Esophagus muscularis mucosa (tissue), 4 donors: ENCODE measurements at regions not wholly inside any gene's neighbourhood (a gene's known extent, or its start where the extent isn't known, plus 50 kb on each side); places are given as distances from the start of the nearest gene placed in this dataset.

Experiments used
- CTCF ChIP-seq, 3 experiments: fragments of 200-600 bp in 2 of 3; fragments of 450-650 bp in 1 of 3; sonication (generic) in 2 of 3; IDR thresholded peaks; one replicate each; pipeline ENCODE4 v1.5.1; 2017 to 2019; ENCODE audit warnings: antibody characterized with exemption in 3 of 3, mild to moderate bottlenecking in 2 of 3, moderate library complexity in 1 of 3
- EP300 ChIP-seq: sonication (generic); formaldehyde crosslinking; IDR thresholded peaks from one replicate; pipeline ENCODE4 v1.6.1; 2017; ENCODE audit warnings: antibody characterized with exemption
- POLR2A ChIP-seq: fragments of 450-650 bp; IDR thresholded peaks from one replicate; pipeline ENCODE4 v1.6.1; 2017; ENCODE audit warnings: antibody characterized with exemption, moderate library complexity, mild to moderate bottlenecking, low read depth
- POLR2AphosphoS5 ChIP-seq, 2 donors: sonication (generic); formaldehyde crosslinking; IDR thresholded peaks; one replicate each; pipeline ENCODE4 v1.6.1; 2017; ENCODE audit warnings: antibody characterized with exemption in 2 of 2

- TF ChIP-seq CTCF (IDR thresholded peaks at IDR 0.05) (no peak), POLR2AphosphoS5 (IDR thresholded peaks at IDR 0.05) (no peak), EP300 (no peak), POLR2A (no peak)
These were observed 69.3 kb upstream of the TNRC6B start for GRCh38 chr22:40108396-40108795.
